Uterus (tissue), 3 donors: ENCODE measurements at regions not wholly inside any gene's neighbourhood (a gene's known extent, or its start where the extent isn't known, plus 50 kb on each side); places are given as distances from the start of the nearest gene placed in this dataset.
A peak's percentile ranks its signal among the peaks of the same experiment; 100 is the strongest.

Experiments used
- DNase-seq, 2 donors: peaks; one replicate each; pipeline ENCODE4 v3.0.0-alpha.2; 2019 to 2020
- H3K27ac ChIP-seq, 2 donors: fragments of 200-600 bp; sonication (generic); 1 replicate in 1 of 2; 2 replicates in 1 of 2; pipeline ENCODE4 v1.5.1; 2016 to 2018
- H3K27me3 ChIP-seq, 2 donors: fragments of 200-600 bp; sonication (generic); one replicate each; pipeline ENCODE4 v1.5.1; 2018 to 2019; ENCODE audit warnings: control low read depth in 1 of 2
- H3K36me3 ChIP-seq, 2 donors: fragments of 200-600 bp; sonication (generic); one replicate each; pipeline ENCODE4 v1.5.1; 2019; ENCODE audit warnings: control low read depth in 1 of 2
- H3K4me1 ChIP-seq, 2 donors: fragments of 200-600 bp; sonication (generic); one replicate each; pipeline ENCODE4 v1.5.1; 2018 to 2019; ENCODE audit warnings: control low read depth in 1 of 2
- H3K4me3 ChIP-seq, 2 donors: fragments of 200-600 bp; sonication (generic); 1 replicate in 1 of 2; 2 replicates in 1 of 2; pipeline ENCODE4 v1.5.1; 2018 to 2019; ENCODE audit warnings: mild to moderate bottlenecking in 1 of 2
- H3K9me3 ChIP-seq, 2 donors: fragments of 200-600 bp; sonication (generic); one replicate each; pipeline ENCODE4 v1.5.1; 2019; ENCODE audit warnings: control low read depth in 1 of 2
- POLR2A ChIP-seq, 2 donors: fragments of 450-650 bp; IDR thresholded peaks; one replicate each; pipeline ENCODE4 v1.6.1; 2016; ENCODE audit warnings: antibody characterized with exemption in 2 of 2, mild to moderate bottlenecking in 1 of 2, moderate library complexity in 1 of 2
- intact Hi-C: fragments of 100-400 bp; cut with DNase I; formaldehyde crosslinking; loops from one replicate; pipeline ENCODE4 v1.15.1; 2023; ENCODE audit warnings: low total_unique reads
- TF ChIP-seq, protein P1 (sequence below), 4 experiments: fragments of 200-600 bp in 2 of 4; fragments of 450-650 bp in 2 of 4; sonication (generic) in 2 of 4; IDR thresholded peaks; one replicate each; pipeline ENCODE4 v1.5.1; 2016 to 2019; ENCODE audit warnings: antibody characterized with exemption in 4 of 4, mild to moderate bottlenecking in 2 of 4, moderate library complexity in 1 of 4
- donor health status: DM: yes; HTN: yes; CAD: no.

- Histone ChIP-seq H3K27me3 (no peaks in the 10 kb centered on the region), H3K4me1 (no peaks in the 10 kb centered on the region), H3K27ac (no peak overlapping the region), H3K36me3 (no peaks in the 10 kb centered on the region), H3K4me3 (no peak overlapping the region), H3K9me3 (no peaks in the 10 kb centered on the region)
- TF ChIP-seq POLR2A (IDR thresholded peaks at IDR 0.05): no peak
- TF ChIP-seq, protein P1, sequence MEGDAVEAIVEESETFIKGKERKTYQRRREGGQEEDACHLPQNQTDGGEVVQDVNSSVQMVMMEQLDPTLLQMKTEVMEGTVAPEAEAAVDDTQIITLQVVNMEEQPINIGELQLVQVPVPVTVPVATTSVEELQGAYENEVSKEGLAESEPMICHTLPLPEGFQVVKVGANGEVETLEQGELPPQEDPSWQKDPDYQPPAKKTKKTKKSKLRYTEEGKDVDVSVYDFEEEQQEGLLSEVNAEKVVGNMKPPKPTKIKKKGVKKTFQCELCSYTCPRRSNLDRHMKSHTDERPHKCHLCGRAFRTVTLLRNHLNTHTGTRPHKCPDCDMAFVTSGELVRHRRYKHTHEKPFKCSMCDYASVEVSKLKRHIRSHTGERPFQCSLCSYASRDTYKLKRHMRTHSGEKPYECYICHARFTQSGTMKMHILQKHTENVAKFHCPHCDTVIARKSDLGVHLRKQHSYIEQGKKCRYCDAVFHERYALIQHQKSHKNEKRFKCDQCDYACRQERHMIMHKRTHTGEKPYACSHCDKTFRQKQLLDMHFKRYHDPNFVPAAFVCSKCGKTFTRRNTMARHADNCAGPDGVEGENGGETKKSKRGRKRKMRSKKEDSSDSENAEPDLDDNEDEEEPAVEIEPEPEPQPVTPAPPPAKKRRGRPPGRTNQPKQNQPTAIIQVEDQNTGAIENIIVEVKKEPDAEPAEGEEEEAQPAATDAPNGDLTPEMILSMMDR (IDR thresholded peaks at IDR 0.05): peak; percentile 79 to 90 (median 82)
- DNase-seq: peak; percentile 24 to 42
- intact Hi-C loops: no loop called here
Observed at GRCh38 chr5:146965761-146966659, 87.5 kb upstream of the PPP2R2B start.

- no peak for TF ChIP-seq POLR2A (IDR thresholded peaks at IDR 0.05)
- TF ChIP-seq, protein P1 (IDR thresholded peaks at IDR 0.05): no peak
- no peak overlapping the region for H3K27ac ChIP-seq
- no peak for DNase-seq
- intact Hi-C loops: no loop called here
- H3K27me3 ChIP-seq: no peaks in the 10 kb centered on the region
- no peaks in the 10 kb centered on the region for H3K36me3 ChIP-seq
- H3K4me1 ChIP-seq: no peaks in the 10 kb centered on the region
- H3K9me3 ChIP-seq: no peaks in the 10 kb centered on the region
- no peak overlapping the region for H3K4me3 ChIP-seq
Observed at GRCh38 chr5:146967646-146968045, 89.1 kb upstream of the PPP2R2B start.

DNA sequence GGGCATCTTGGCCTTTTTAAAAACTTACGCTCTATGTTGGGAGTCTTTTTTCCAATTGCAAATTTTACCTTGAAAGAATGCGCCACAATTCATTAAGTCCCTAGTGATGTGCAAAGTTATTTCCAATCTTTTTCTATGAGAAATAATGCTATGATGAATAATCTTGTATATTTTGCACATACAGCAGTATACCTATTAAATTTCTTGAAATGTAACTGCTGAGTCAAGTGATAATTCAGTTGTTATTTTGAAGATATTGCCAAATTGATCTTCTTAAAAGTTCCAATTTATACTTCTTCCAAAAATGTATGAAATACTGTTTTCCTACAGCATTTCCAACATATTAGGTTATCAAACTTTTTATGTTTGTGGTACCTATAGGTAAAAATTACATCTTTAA, 92.8 kb upstream of the PPP2R2B start:
- TF ChIP-seq, protein P1 (IDR thresholded peaks at IDR 0.05): no peak
- TF ChIP-seq POLR2A (IDR thresholded peaks at IDR 0.05): no peak
- no peaks in the 10 kb centered on the region for H3K9me3 ChIP-seq

DNA sequence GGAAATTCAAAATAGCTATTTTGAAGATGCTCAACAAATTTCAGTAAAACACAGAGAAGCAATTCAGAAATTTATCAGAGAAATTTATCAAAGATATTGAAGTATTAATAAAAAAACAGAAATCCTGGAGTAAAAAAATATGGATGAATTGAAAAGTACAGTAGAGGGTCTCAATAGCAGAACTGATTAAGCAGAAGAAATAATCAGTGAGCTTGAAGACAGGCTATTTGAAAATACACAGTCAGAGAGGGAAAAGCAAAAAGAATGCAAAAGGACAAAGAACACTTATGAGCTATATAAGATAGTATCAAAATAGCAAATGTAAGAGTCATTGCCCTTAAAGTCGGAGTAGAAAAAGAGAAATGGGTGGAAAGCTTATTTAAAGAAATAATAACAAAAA, 107.9 kb upstream of the PPP2R2B start:
- intact Hi-C loops: no loop called here
- no peak overlapping the region for H3K4me3 ChIP-seq
- no peak for DNase-seq
- H3K4me1 ChIP-seq: no peaks in the 10 kb centered on the region
- H3K27me3 ChIP-seq: no peaks in the 10 kb centered on the region
- H3K9me3 ChIP-seq: peaks cover 0 to 14% of the 10 kb centered on the region in 2 donors
- no peak for TF ChIP-seq POLR2A (IDR thresholded peaks at IDR 0.05)
- TF ChIP-seq, protein P1 (IDR thresholded peaks at IDR 0.05): no peak
- peaks cover 0 to 5% of the 10 kb centered on the region in 2 donors for H3K36me3 ChIP-seq
- no peak overlapping the region for H3K27ac ChIP-seq

More for the DNA sequence above, 92.8 kb upstream of the PPP2R2B start:
- intact Hi-C loops: no loop called here
- DNase-seq: no peak
- Histone ChIP-seq H3K4me3 (no peak overlapping the region), H3K27ac (no peak overlapping the region), H3K27me3 (no peaks in the 10 kb centered on the region), H3K4me1 (no peaks in the 10 kb centered on the region), H3K36me3 (no peaks in the 10 kb centered on the region)

DNA sequence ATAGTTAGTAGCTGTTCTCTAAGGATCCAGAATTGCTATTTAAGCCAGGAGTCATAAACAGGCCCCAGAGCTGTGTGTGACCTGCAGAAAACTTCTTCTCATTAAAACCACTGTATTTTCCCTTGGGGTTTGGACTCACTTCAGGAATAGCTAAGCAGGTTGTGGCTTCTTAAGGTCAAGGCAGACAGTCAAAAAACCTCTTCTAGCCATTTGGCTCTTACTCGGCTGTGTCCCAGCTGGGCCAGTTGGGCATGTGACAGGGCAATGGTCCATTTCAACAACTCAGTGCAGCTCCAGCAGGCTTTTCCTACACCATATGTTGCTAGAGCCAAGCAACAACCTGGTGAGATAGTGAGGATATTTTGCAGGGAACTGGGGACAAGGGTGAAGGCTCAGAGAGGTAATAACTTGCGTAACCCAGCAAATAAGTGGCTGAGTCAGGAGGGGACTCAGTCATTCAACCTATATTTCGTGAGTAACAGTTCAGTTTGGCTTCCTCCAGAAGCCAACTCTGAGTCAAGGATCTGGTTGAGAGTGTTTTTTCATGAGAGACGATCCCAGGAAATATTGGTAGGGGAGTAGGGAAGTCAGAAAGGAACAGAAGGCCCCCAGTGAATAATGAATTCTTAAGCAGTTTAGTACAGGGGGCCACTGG, 115.4 kb upstream of the PPP2R2B start:
- intact Hi-C loops: no loop called here
- peaks cover 0 to under 1% of the 10 kb centered on the region in 2 donors for H3K36me3 ChIP-seq

More for the DNA sequence above, 115.4 kb upstream of the PPP2R2B start:
- TF ChIP-seq, protein P1 (IDR thresholded peaks at IDR 0.05): no peak
- no peak for TF ChIP-seq POLR2A (IDR thresholded peaks at IDR 0.05)
- peaks cover 0 to 4% of the 10 kb centered on the region in 2 donors for H3K9me3 ChIP-seq
- no peak for DNase-seq
- H3K27me3 ChIP-seq: no peaks in the 10 kb centered on the region
- H3K4me1 ChIP-seq: no peaks in the 10 kb centered on the region
- H3K4me3 ChIP-seq: no peak overlapping the region
- no peak overlapping the region for H3K27ac ChIP-seq
